ENCODE measurements at regions not wholly inside any gene's neighbourhood (a gene's known extent, or its start where the extent isn't known, plus 50 kb on each side); places are given as distances from the start of the nearest gene placed in this dataset.

GRCh38 chr3:46138581-46138980, 69.5 kb downstream of the CCR1 start:
- no peak overlapping the region for H3K4me3 ChIP-seq
- no peaks in the 10 kb centered on the region for H3K4me1 ChIP-seq
- WGBS, 2 donors (ENCODE audit: low coverage in 1 of 2) = 63 to 74% methylated on average over 2 to 3 of the region's 3 CpGs
- no peak for TF ChIP-seq CTCF (IDR thresholded peaks at IDR 0.05)
- TF ChIP-seq POLR2A (IDR thresholded peaks at IDR 0.05) = no peak
- no peak for TF ChIP-seq POLR2AphosphoS5 (IDR thresholded peaks at IDR 0.05)
- no peak for TF ChIP-seq EP300 (IDR thresholded peaks at IDR 0.05)
- H3K27me3 ChIP-seq = no peaks in the 10 kb centered on the region
- no peak for ATAC-seq
- H3K9me3 ChIP-seq = no peaks in the 10 kb centered on the region
- H3K27ac ChIP-seq = no peak overlapping the region
- H3K36me3 ChIP-seq = no peaks in the 10 kb centered on the region

GRCh38 chr3:46135475-46135874, 72.6 kb downstream of the CCR1 start:
- no peak overlapping the region for H3K27ac ChIP-seq
- H3K27me3 ChIP-seq = no peaks in the 10 kb centered on the region
- no peaks in the 10 kb centered on the region for H3K4me1 ChIP-seq
- TF ChIP-seq CTCF (IDR thresholded peaks at IDR 0.05) = no peak
- no peak for TF ChIP-seq POLR2A (IDR thresholded peaks at IDR 0.05)
- H3K36me3 ChIP-seq = no peaks in the 10 kb centered on the region
- no peaks in the 10 kb centered on the region for H3K9me3 ChIP-seq
- 63 to 64% methylated on average over 1 to 3 of the region's 3 CpGs for WGBS, 2 donors (ENCODE audit: low coverage in 1 of 2)
- no peak for ATAC-seq
- H3K4me3 ChIP-seq = no peak overlapping the region

DNA sequence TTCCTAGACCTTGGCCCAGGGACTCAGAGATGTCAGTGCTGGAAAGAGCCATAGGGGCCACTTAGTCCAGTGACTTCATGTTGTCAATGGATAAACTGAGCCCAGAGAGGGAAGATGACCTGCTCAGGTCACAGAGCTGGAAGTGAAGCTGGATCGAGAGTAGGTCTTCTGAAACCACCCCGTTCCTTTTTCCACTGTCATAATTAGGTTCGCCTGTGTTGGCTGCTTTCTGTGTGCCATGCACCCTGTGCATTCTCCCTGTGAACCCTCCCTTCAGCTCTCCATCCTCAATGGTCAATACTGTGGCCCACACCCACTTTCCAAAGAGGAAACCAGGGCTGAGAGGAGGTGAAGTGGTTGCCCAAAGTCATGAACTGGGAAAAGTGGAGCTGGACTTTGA, 74.8 kb downstream of the CCR1 start:
- H3K4me1 ChIP-seq = no peaks in the 10 kb centered on the region
- ATAC-seq = no peak
- H3K4me3 ChIP-seq = no peak overlapping the region
- no CpG with 5 or more reads among the region's 3 CpGs for WGBS, 2 donors (ENCODE audit: low coverage in 1 of 2)
- H3K36me3 ChIP-seq = no peaks in the 10 kb centered on the region
- H3K27me3 ChIP-seq = no peaks in the 10 kb centered on the region
- no peaks in the 10 kb centered on the region for H3K9me3 ChIP-seq
- no peak for TF ChIP-seq CTCF (IDR thresholded peaks at IDR 0.05)
- no peak for TF ChIP-seq POLR2AphosphoS5 (IDR thresholded peaks at IDR 0.05)
- no peak for TF ChIP-seq POLR2A (IDR thresholded peaks at IDR 0.05)
- no peak for TF ChIP-seq EP300 (IDR thresholded peaks at IDR 0.05)
- H3K27ac ChIP-seq = no peak overlapping the region

- no peak for ATAC-seq
- Histone ChIP-seq H3K9me3 (no peaks in the 10 kb centered on the region), H3K4me1 (no peaks in the 10 kb centered on the region), H3K36me3 (no peaks in the 10 kb centered on the region), H3K27me3 (no peaks in the 10 kb centered on the region), H3K27ac (no peak overlapping the region), H3K4me3 (no peak overlapping the region)
- 96% methylated on average over 4 of the region's 4 CpGs; no CpG with 5 or more reads in 1 of the 2 donors for WGBS, 2 donors (ENCODE audit: low coverage in 1 of 2)
- TF ChIP-seq POLR2A (IDR thresholded peaks at IDR 0.05) (no peak), CTCF (IDR thresholded peaks at IDR 0.05) (no peak), EP300 (IDR thresholded peaks at IDR 0.05) (no peak)
Observed at GRCh38 chr3:46132565-46132964, 75.5 kb downstream of the CCR1 start.

DNA sequence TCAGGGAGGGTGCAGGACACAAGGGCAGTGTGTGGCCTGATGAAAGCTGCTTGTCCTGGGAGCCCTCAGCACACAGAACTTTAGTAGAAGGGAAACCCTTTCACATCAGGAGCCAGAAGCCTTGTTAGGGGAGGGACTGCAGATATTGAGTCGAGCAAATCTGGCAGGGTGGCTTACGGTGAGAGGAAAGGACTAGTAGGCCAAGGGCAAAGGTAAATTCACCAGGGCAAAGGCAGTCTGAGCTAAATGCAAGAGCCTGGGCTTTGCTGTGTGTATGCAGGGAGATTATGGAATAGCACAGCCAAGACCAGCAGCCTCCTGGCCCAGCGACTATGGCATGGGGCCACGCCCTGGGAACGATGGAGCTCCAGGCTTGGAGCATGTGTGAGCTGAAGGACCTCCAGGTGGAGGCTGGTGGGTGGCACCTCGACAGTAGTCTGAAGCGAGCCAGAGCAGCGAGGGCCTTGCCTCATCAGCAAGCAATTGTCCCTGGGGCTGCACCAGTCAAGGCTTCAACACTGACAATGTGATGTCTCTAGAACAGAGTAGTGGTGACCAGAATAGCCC, 76.1 kb downstream of the CCR1 start:
- Histone ChIP-seq H3K9me3 (no peaks in the 10 kb centered on the region), H3K4me3 (no peak overlapping the region), H3K27me3 (no peaks in the 10 kb centered on the region), H3K4me1 (no peaks in the 10 kb centered on the region), H3K27ac (no peak overlapping the region), H3K36me3 (no peaks in the 10 kb centered on the region)
- 64% methylated on average over 2 of the region's 8 CpGs; no CpG with 5 or more reads in 1 of the 2 donors for WGBS, 2 donors (ENCODE audit: low coverage in 1 of 2)
- no peak for ATAC-seq
- TF ChIP-seq POLR2AphosphoS5 (IDR thresholded peaks at IDR 0.05) (no peak), EP300 (IDR thresholded peaks at IDR 0.05) (no peak), POLR2A (IDR thresholded peaks at IDR 0.05) (no peak)

Data from gastroesophageal sphincter (tissue), 4 donors.